ENCODE measurements at regions not wholly inside any gene's neighbourhood (a gene's known extent, or its start where the extent isn't known, plus 50 kb on each side); places are given as distances from the start of the nearest gene placed in this dataset.

- TF ChIP-seq CTCF (conservative IDR thresholded peaks at IDR 0.05 in 1 of 2, IDR thresholded peaks at IDR 0.05 in 1 of 2; ENCODE audit: low read depth in 1 of 2, low read length in 2 of 2) (no peak), EZH2 (IDR thresholded peaks at IDR 0.05; ENCODE audit: low read length, missing control alignments) (no peak)
Observed at GRCh38 chr3:159785273-159785708, 203.3 kb upstream of the IL12A start.
